ENCODE measurements at regions not wholly inside any gene's neighbourhood (a gene's known extent, or its start where the extent isn't known, plus 50 kb on each side); places are given as distances from the start of the nearest gene placed in this dataset.

- TF ChIP-seq SMC3 (conservative IDR thresholded peaks at IDR 0.05; ENCODE audit: poor library complexity) = peak; percentile 79
- TF ChIP-seq EP300 (conservative IDR thresholded peaks at IDR 0.05; ENCODE audit: poor library complexity, severe bottlenecking) = no peak
- TF ChIP-seq POLR2AphosphoS5 (IDR thresholded peaks at IDR 0.05) = no peak
- TF ChIP-seq RAD21 (conservative IDR thresholded peaks at IDR 0.05) = peak; percentile 71
- TF ChIP-seq CTCF (IDR thresholded peaks at IDR 0.05; ENCODE audit: poor library complexity, severe bottlenecking) = peak; percentile 74
- TF ChIP-seq TAF1 (IDR thresholded peaks at IDR 0.05; ENCODE audit: low read depth) = no peak
- no peak overlapping the region for H2AFZ ChIP-seq (ENCODE audit: low read depth, low read length)
- no peak overlapping the region for H3K4me3 ChIP-seq (ENCODE audit: low read length)
Observed at GRCh38 chr3:30112902-30113484, 493.4 kb upstream of the TGFBR2 start.

GRCh38 chr3:30113906-30114305 lies 492.5 kb upstream of the TGFBR2 start:
- no peaks in the 10 kb centered on the region for H3K9me2 ChIP-seq (ENCODE audit: insufficient read depth, low read length)
- no peak overlapping the region for H3K27ac ChIP-seq (ENCODE audit: low read length)
- no peaks in the 10 kb centered on the region for H3K27me3 ChIP-seq (ENCODE audit: insufficient read depth, low read depth, low read length)
- H3K9ac ChIP-seq (ENCODE audit: low read length) = no peak overlapping the region
- TF ChIP-seq SMC3 (conservative IDR thresholded peaks at IDR 0.05; ENCODE audit: poor library complexity) (no peak), POLR2AphosphoS5 (IDR thresholded peaks at IDR 0.05) (no peak), EZH2 (IDR thresholded peaks at IDR 0.05; ENCODE audit: borderline replicate concordance, insufficient read depth, low read length, poor library complexity, severe bottlenecking) (no peak), CTCF (IDR thresholded peaks at IDR 0.05; ENCODE audit: poor library complexity, severe bottlenecking) (no peak), MXI1 (conservative IDR thresholded peaks at IDR 0.05; ENCODE audit: poor library complexity, severe bottlenecking) (no peak), REST (IDR thresholded peaks at IDR 0.05; ENCODE audit: borderline replicate concordance) (no peak), TAF1 (IDR thresholded peaks at IDR 0.05; ENCODE audit: low read depth) (no peak), EP300 (conservative IDR thresholded peaks at IDR 0.05; ENCODE audit: poor library complexity, severe bottlenecking) (no peak), RAD21 (conservative IDR thresholded peaks at IDR 0.05) (no peak)
- no peak overlapping the region for H3K4me3 ChIP-seq (ENCODE audit: low read length)
- no peaks in the 10 kb centered on the region for H3K36me3 ChIP-seq (ENCODE audit: insufficient read depth, low read length)
- H4K20me1 ChIP-seq (ENCODE audit: insufficient read depth) = no peaks in the 10 kb centered on the region
- H3F3A ChIP-seq (ENCODE audit: insufficient read depth, low read length, poor library complexity, severe bottlenecking) = no peaks in the 10 kb centered on the region
- no peak overlapping the region for H3K4me2 ChIP-seq (ENCODE audit: low read length)
- H3K79me2 ChIP-seq (replicated peaks; ENCODE audit: insufficient read depth, low read length) = no peaks in the 10 kb centered on the region
- H3K9me3 ChIP-seq (ENCODE audit: low read length) = no peaks in the 10 kb centered on the region
- H2AFZ ChIP-seq (ENCODE audit: low read depth, low read length) = no peak overlapping the region

More at GRCh38 chr3:30112902-30113484, 493.4 kb upstream of the TGFBR2 start:
- no peaks in the 10 kb centered on the region for H3F3A ChIP-seq (ENCODE audit: insufficient read depth, low read length, poor library complexity, severe bottlenecking)
- H3K79me2 ChIP-seq (replicated peaks; ENCODE audit: insufficient read depth, low read length) = no peaks in the 10 kb centered on the region
- no peak overlapping the region for H3K9ac ChIP-seq (ENCODE audit: low read length)
- H3K9me2 ChIP-seq (ENCODE audit: insufficient read depth, low read length) = no peaks in the 10 kb centered on the region
- H3K4me2 ChIP-seq (ENCODE audit: low read length) = no peak overlapping the region
- H3K36me3 ChIP-seq (ENCODE audit: insufficient read depth, low read length) = no peaks in the 10 kb centered on the region
- H3K27ac ChIP-seq (ENCODE audit: low read length) = no peak overlapping the region
- no peaks in the 10 kb centered on the region for H3K9me3 ChIP-seq (ENCODE audit: low read length)
- no peaks in the 10 kb centered on the region for H3K27me3 ChIP-seq (ENCODE audit: insufficient read depth, low read depth, low read length)
- no peaks in the 10 kb centered on the region for H4K20me1 ChIP-seq (ENCODE audit: insufficient read depth)

Measured in neural cell (in vitro differentiated cells).